HFFc6 (cell line): ENCODE measurements at regions not wholly inside any gene's neighbourhood (a gene's known extent, or its start where the extent isn't known, plus 50 kb on each side); places are given as distances from the start of the nearest gene placed in this dataset.

Experiments used
- DNase-seq: peaks from one replicate; pipeline ENCODE4 v3.0.0-alpha.2; 2018
- H3K27ac Mint-ChIP-seq: 2 replicates; pipeline ENCODE4 v1.8.0; 2020; ENCODE audit warnings: mild to moderate bottlenecking, mixed read lengths
- H3K27me3 Mint-ChIP-seq: 2 replicates; pipeline ENCODE4 v1.8.0; 2021; ENCODE audit warnings: mild to moderate bottlenecking, moderate library complexity, mixed read lengths; ENCODE audit not compliant: insufficient read depth
- H3K36me3 Mint-ChIP-seq: 2 replicates; pipeline ENCODE4 v1.8.0; 2021; ENCODE audit warnings: low read depth, mixed read lengths
- H3K4me1 Mint-ChIP-seq: 2 replicates; pipeline ENCODE4 v1.8.0; 2020; ENCODE audit warnings: low read depth, mixed read lengths
- H3K4me3 Mint-ChIP-seq: 2 replicates; pipeline ENCODE4 v1.8.0; 2020; ENCODE audit warnings: mild to moderate bottlenecking, moderate library complexity, mixed read lengths
- H3K9me3 Mint-ChIP-seq: 2 replicates; pipeline ENCODE4 v1.8.0; 2020; ENCODE audit warnings: mild to moderate bottlenecking, mixed read lengths
- TF ChIP-seq, protein P1 (sequence below): fragments of 200-600 bp; sonication (generic); IDR thresholded peaks from 2 replicates; pipeline ENCODE4 v1.5.0; 2021; ENCODE audit warnings: antibody characterized with exemption, mild to moderate bottlenecking

GRCh38 chr2:84202166-84202565 is 256.9 kb downstream of the SUCLG1 start:
- H3K27me3 Mint-ChIP-seq: no peaks in the 10 kb centered on the region; the same call in 1 of the 2 replicates
- DNase-seq: no peak
- H3K4me1 Mint-ChIP-seq: no peaks in the 10 kb centered on the region
- H3K4me3 Mint-ChIP-seq: no peak overlapping the region
- H3K27ac Mint-ChIP-seq: no peak overlapping the region
- TF ChIP-seq, protein P1, sequence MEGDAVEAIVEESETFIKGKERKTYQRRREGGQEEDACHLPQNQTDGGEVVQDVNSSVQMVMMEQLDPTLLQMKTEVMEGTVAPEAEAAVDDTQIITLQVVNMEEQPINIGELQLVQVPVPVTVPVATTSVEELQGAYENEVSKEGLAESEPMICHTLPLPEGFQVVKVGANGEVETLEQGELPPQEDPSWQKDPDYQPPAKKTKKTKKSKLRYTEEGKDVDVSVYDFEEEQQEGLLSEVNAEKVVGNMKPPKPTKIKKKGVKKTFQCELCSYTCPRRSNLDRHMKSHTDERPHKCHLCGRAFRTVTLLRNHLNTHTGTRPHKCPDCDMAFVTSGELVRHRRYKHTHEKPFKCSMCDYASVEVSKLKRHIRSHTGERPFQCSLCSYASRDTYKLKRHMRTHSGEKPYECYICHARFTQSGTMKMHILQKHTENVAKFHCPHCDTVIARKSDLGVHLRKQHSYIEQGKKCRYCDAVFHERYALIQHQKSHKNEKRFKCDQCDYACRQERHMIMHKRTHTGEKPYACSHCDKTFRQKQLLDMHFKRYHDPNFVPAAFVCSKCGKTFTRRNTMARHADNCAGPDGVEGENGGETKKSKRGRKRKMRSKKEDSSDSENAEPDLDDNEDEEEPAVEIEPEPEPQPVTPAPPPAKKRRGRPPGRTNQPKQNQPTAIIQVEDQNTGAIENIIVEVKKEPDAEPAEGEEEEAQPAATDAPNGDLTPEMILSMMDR: no peak
- no peaks in the 10 kb centered on the region for H3K36me3 Mint-ChIP-seq
- peaks cover 15% of the 10 kb centered on the region for H3K9me3 Mint-ChIP-seq

GRCh38 chr2:84201158-84201557 is 257.9 kb downstream of the SUCLG1 start:
- TF ChIP-seq, protein P1: no peak

GRCh38 chr2:84197901-84198300 is 261.2 kb downstream of the SUCLG1 start:
- Mint-ChIP-seq H3K27me3 (no peaks in the 10 kb centered on the region), H3K4me1 (no peaks in the 10 kb centered on the region), H3K36me3 (no peaks in the 10 kb centered on the region), H3K9me3 (peaks cover 15% of the 10 kb centered on the region), H3K27ac (no peak overlapping the region), H3K4me3 (no peak overlapping the region)
- TF ChIP-seq, protein P1: no peak
- DNase-seq: no peak

More at GRCh38 chr2:84201158-84201557, 257.9 kb downstream of the SUCLG1 start:
- Mint-ChIP-seq H3K9me3 (peaks cover 15% of the 10 kb centered on the region), H3K27ac (no peak overlapping the region), H3K36me3 (no peaks in the 10 kb centered on the region), H3K27me3 (no peaks in the 10 kb centered on the region; the same call in 1 of the 2 replicates), H3K4me3 (no peak overlapping the region), H3K4me1 (no peaks in the 10 kb centered on the region)
- no peak for DNase-seq

DNA sequence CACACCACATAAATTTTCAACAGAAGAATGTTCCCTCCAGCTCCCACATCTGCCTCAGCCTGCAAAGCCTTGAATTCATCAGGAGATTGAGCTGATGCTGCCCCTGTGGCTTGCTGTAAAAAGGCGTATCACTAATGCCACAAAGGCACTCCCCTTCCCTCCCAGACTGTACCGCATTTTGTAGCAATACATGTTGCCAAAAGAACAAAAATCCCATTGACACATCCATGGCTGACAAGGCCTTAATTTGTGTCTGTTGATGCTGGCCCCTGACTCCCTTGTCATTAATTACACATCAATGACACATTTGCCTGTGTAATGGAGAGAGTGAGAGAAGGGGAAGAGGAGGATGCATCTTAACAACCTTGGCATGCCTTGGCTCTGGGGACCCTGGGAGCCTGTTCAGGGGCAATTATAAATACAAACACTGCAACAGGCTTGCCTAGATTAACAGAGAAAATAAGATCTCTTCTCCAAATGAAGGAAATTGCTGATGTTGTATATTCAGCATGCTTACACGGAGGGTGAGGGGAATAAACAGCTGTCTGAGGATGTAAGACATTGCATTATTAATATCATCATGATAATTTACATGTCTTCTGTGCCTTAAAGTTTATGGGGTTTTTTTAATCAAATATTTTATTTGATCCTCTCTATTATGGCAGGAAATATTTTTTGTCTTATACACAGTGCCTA is 264.0 kb downstream of the SUCLG1 start:
- TF ChIP-seq, protein P1: no peak
- H3K4me1 Mint-ChIP-seq: no peaks in the 10 kb centered on the region
- no peak overlapping the region for H3K27ac Mint-ChIP-seq
- no peak overlapping the region for H3K4me3 Mint-ChIP-seq
- no peaks in the 10 kb centered on the region for H3K36me3 Mint-ChIP-seq
- peaks cover 6% of the 10 kb centered on the region for H3K9me3 Mint-ChIP-seq
- DNase-seq: no peak
- no peaks in the 10 kb centered on the region for H3K27me3 Mint-ChIP-seq

GRCh38 chr2:84194181-84194580 is 264.9 kb downstream of the SUCLG1 start:
- Mint-ChIP-seq H3K27ac (no peak overlapping the region), H3K36me3 (no peaks in the 10 kb centered on the region), H3K9me3 (no peaks in the 10 kb centered on the region; the same call in 1 of the 2 replicates), H3K4me3 (no peak overlapping the region), H3K27me3 (no peaks in the 10 kb centered on the region), H3K4me1 (no peaks in the 10 kb centered on the region)
- TF ChIP-seq, protein P1: no peak
- no peak for DNase-seq
